Transverse colon (tissue), 4 donors: ENCODE measurements at regions not wholly inside any gene's neighbourhood (a gene's known extent, or its start where the extent isn't known, plus 50 kb on each side); places are given as distances from the start of the nearest gene placed in this dataset.

Source experiments
- DNase-seq: peaks from one replicate; pipeline ENCODE4 v3.0.0-alpha.2; 2019
- H3K27ac ChIP-seq, 4 donors: fragments of 200-600 bp; sonication (generic); 2 replicates each; pipeline ENCODE4 v1.5.1; 2016 to 2018; ENCODE audit warnings: inconsistent platforms in 4 of 4
- H3K27me3 ChIP-seq: fragments of 200-600 bp; sonication (generic); 2 replicates; pipeline ENCODE4 v1.5.1; 2017; ENCODE audit warnings: inconsistent platforms
- H3K36me3 ChIP-seq, 4 donors: fragments of 200-600 bp; sonication (generic); 2 replicates each; pipeline ENCODE4 v1.5.1; 2017 to 2019; ENCODE audit warnings: inconsistent platforms in 4 of 4
- H3K4me1 ChIP-seq, 4 donors: fragments of 200-600 bp; sonication (generic); 2 replicates each; pipeline ENCODE4 v1.5.1; 2017 to 2020; ENCODE audit warnings: inconsistent platforms in 4 of 4
- H3K4me3 ChIP-seq, 4 donors: fragments of 200-600 bp; sonication (generic); 1 replicate in 1 of 4; 2 replicates in 3 of 4; pipeline versions ENCODE4 v1.5.1 to v1.6.1; 2017 to 2019; ENCODE audit warnings: inconsistent platforms in 4 of 4
- H3K9me3 ChIP-seq, 2 donors: fragments of 200-600 bp; sonication (generic); 2 replicates each; pipeline ENCODE4 v1.5.1; 2017 to 2019; ENCODE audit warnings: inconsistent platforms in 2 of 2
- CTCF ChIP-seq, 5 experiments: fragments of 200-600 bp in 3 of 5; fragments of 450-650 bp in 2 of 5; sonication (generic) in 3 of 5; IDR thresholded peaks; 1 replicate in 2 of 5; 2 replicates in 3 of 5; pipeline ENCODE4 v1.5.1; 2016 to 2017; ENCODE audit warnings: antibody characterized with exemption in 5 of 5, inconsistent platforms in 3 of 5, mild to moderate bottlenecking in 2 of 5, moderate library complexity in 1 of 5
- EP300 ChIP-seq: sonication (generic); formaldehyde crosslinking; IDR thresholded peaks from one replicate; pipeline ENCODE4 v1.6.1; 2017; ENCODE audit warnings: antibody characterized with exemption, low read depth
- POLR2A ChIP-seq: fragments of 450-650 bp; IDR thresholded peaks from one replicate; pipeline ENCODE4 v1.6.1; 2016; ENCODE audit warnings: antibody characterized with exemption, mild to moderate bottlenecking, moderate library complexity
- POLR2AphosphoS5 ChIP-seq, 3 donors: sonication (generic); formaldehyde crosslinking; IDR thresholded peaks; one replicate each; pipeline ENCODE4 v1.6.1; 2016; ENCODE audit warnings: antibody characterized with exemption in 3 of 3
- WGBS, 2 donors: methylation state at CpG; one replicate each; pipeline ENCODE4 v1.1.5; 2018; ENCODE audit warnings: low coverage in 1 of 2; 5-methylcytosine and 5-hydroxymethylcytosine counted together
- in situ Hi-C, 4 donors: fragments of 200-750 bp; cut with MboI; loops; one replicate each; pipeline versions ENCODE4 v1.15.0 to v1.15.1; 2017; ENCODE audit warnings: low sequenced_read_pairs in 3 of 4, low pct_ligation_motif_present in 1 of 4, low pct_unique_long_range_greater_than_20kb in 1 of 4
- intact Hi-C: fragments of 100-400 bp; cut with DNase I; formaldehyde crosslinking; loops from one replicate; pipeline ENCODE4 v1.15.1; 2023; ENCODE audit warnings: low total_unique reads

GRCh38 chr10:28914701-28915100 is 237.4 kb downstream of the BAMBI start:
- H3K27ac ChIP-seq: no peak overlapping the region
- in situ Hi-C loops: no loop called here
- no peaks in the 10 kb centered on the region for H3K36me3 ChIP-seq
- DNase-seq: no peak
- H3K4me1 ChIP-seq: no peaks in the 10 kb centered on the region
- intact Hi-C loops: no loop called here
- TF ChIP-seq EP300 (no peak), POLR2A (no peak), CTCF (IDR thresholded peaks at IDR 0.05) (no peak), POLR2AphosphoS5 (IDR thresholded peaks at IDR 0.05) (no peak)
- no peaks in the 10 kb centered on the region for H3K27me3 ChIP-seq
- no peak overlapping the region for H3K4me3 ChIP-seq
- H3K9me3 ChIP-seq: no peaks in the 10 kb centered on the region
- WGBS, 2 donors: 68 to 73% methylated on average over 2 to 3 of the region's 3 CpGs

GRCh38 chr10:28915989-28916588 is 238.8 kb downstream of the BAMBI start:
- in situ Hi-C loops (no loop called here), intact Hi-C loops (no loop called here)
- WGBS, 2 donors: 60 to 75% methylated on average over 3 to 9 of the region's 9 CpGs
- DNase-seq: no peak
- Histone ChIP-seq H3K4me3 (no peak overlapping the region), H3K9me3 (no peaks in the 10 kb centered on the region), H3K4me1 (no peaks in the 10 kb centered on the region), H3K27me3 (no peaks in the 10 kb centered on the region), H3K27ac (no peak overlapping the region), H3K36me3 (no peaks in the 10 kb centered on the region)
- TF ChIP-seq POLR2AphosphoS5 (IDR thresholded peaks at IDR 0.05): no peak
- TF ChIP-seq CTCF (IDR thresholded peaks at IDR 0.05): no peak
- TF ChIP-seq EP300: no peak
- no peak for TF ChIP-seq POLR2A

- intact Hi-C loops (no loop called here), in situ Hi-C loops (no loop called here)
- DNase-seq: no peak
- Histone ChIP-seq H3K27me3 (no peaks in the 10 kb centered on the region), H3K9me3 (no peaks in the 10 kb centered on the region), H3K27ac (no peak overlapping the region), H3K4me1 (no peaks in the 10 kb centered on the region), H3K4me3 (no peak overlapping the region), H3K36me3 (no peaks in the 10 kb centered on the region)
- WGBS, 2 donors: 60 to 80% methylated on average over 1 to 3 of the region's 3 CpGs
- TF ChIP-seq EP300: no peak
- TF ChIP-seq CTCF (IDR thresholded peaks at IDR 0.05): no peak
- no peak for TF ChIP-seq POLR2A
- TF ChIP-seq POLR2AphosphoS5 (IDR thresholded peaks at IDR 0.05): no peak
These were observed 242.8 kb downstream of the BAMBI start for GRCh38 chr10:28920091-28920490.

- Histone ChIP-seq H3K27me3 (no peaks in the 10 kb centered on the region), H3K4me1 (no peaks in the 10 kb centered on the region), H3K4me3 (no peak overlapping the region), H3K9me3 (no peaks in the 10 kb centered on the region), H3K36me3 (no peaks in the 10 kb centered on the region), H3K27ac (no peak overlapping the region)
- intact Hi-C loops: no loop called here
- no peak for DNase-seq
- TF ChIP-seq POLR2A (no peak), EP300 (no peak), POLR2AphosphoS5 (IDR thresholded peaks at IDR 0.05) (no peak), CTCF (IDR thresholded peaks at IDR 0.05) (no peak)
- WGBS, 2 donors: 92% methylated on average over 2 of the region's 2 CpGs; no CpG with 5 or more reads in 1 of the 2 donors
- in situ Hi-C loops: no loop called here
These were observed 244.8 kb downstream of the BAMBI start for GRCh38 chr10:28922127-28922526.
